22Rv1 (cell line): ENCODE measurements at regions not wholly inside any gene's neighbourhood (a gene's known extent, or its start where the extent isn't known, plus 50 kb on each side); places are given as distances from the start of the nearest gene placed in this dataset.

Experiments used
- CTCF ChIP-seq: fragments of 450-650 bp; IDR thresholded peaks from 2 replicates; pipeline ENCODE4 v1.5.1; 2017; ENCODE audit warnings: mild to moderate bottlenecking
- ZFX ChIP-seq: fragments of 450-650 bp; IDR thresholded peaks from 2 replicates; pipeline ENCODE4 v1.6.1; 2017; ENCODE audit warnings: antibody characterized with exemption, borderline replicate concordance

- TF ChIP-seq CTCF, result no peak
- no peak for TF ChIP-seq ZFX
These were observed 236.0 kb upstream of the CD180 start for GRCh38 chr5:67432606-67433005.
